Subcutaneous abdominal adipose tissue (tissue), 5 donors: ENCODE measurements at regions not wholly inside any gene's neighbourhood (a gene's known extent, or its start where the extent isn't known, plus 50 kb on each side); places are given as distances from the start of the nearest gene placed in this dataset.

Source experiments
- H3K27ac ChIP-seq: one replicate; pipeline ENCODE4 v1.7.0; 2013; ENCODE audit warnings: low read depth, mild to moderate bottlenecking, inconsistent platforms, low read length, moderate library complexity
- H3K27me3 ChIP-seq, 5 donors: one replicate each; pipeline ENCODE4 v1.7.0; 2013; ENCODE audit warnings: low read length in 5 of 5, inconsistent platforms in 1 of 5; ENCODE audit not compliant: control insufficient read depth in 5 of 5, insufficient read depth in 4 of 5
- H3K36me3 ChIP-seq, 5 donors: one replicate each; pipeline ENCODE4 v1.7.0; 2013; ENCODE audit warnings: low read length in 5 of 5; ENCODE audit not compliant: control insufficient read depth in 5 of 5, insufficient read depth in 5 of 5
- H3K4me1 ChIP-seq, 5 donors: one replicate each; pipeline ENCODE4 v1.7.0; 2013; ENCODE audit warnings: low read length in 5 of 5, mild to moderate bottlenecking in 3 of 5, moderate library complexity in 1 of 5; ENCODE audit not compliant: control insufficient read depth in 5 of 5, insufficient read depth in 5 of 5
- H3K4me3 ChIP-seq, 5 donors: one replicate each; pipeline ENCODE4 v1.7.0; 2013; ENCODE audit warnings: low read length in 5 of 5, low read depth in 1 of 5
- H3K9ac ChIP-seq, 5 donors: one replicate each; pipeline ENCODE4 v1.7.0; 2013; ENCODE audit warnings: low read length in 5 of 5, mild to moderate bottlenecking in 4 of 5, moderate library complexity in 3 of 5
- H3K9me3 ChIP-seq, 5 donors: one replicate each; pipeline ENCODE4 v1.7.0; 2013; ENCODE audit warnings: low read length in 5 of 5; ENCODE audit not compliant: control insufficient read depth in 5 of 5
- donor health status: healthy.
- donor health status: healthy.
- donor health status: healthy.
- donor health status: healthy.
- donor health status: healthy.

GRCh38 chr14:49408187-49408933, 177.8 kb downstream of the RPS29 start:
- no peak overlapping the region for H3K27ac ChIP-seq
- H3K4me3 ChIP-seq = no peak overlapping the region
- no peaks in the 10 kb centered on the region for H3K9me3 ChIP-seq
- no peak overlapping the region for H3K9ac ChIP-seq
- no peaks in the 10 kb centered on the region for H3K4me1 ChIP-seq
- H3K36me3 ChIP-seq = no peaks in the 10 kb centered on the region
- H3K27me3 ChIP-seq = no peaks in the 10 kb centered on the region

GRCh38 chr14:49405291-49405690, 180.9 kb downstream of the RPS29 start:
- Histone ChIP-seq H3K27me3 (no peaks in the 10 kb centered on the region), H3K4me1 (no peaks in the 10 kb centered on the region), H3K27ac (no peak overlapping the region), H3K9ac (no peak overlapping the region), H3K9me3 (no peaks in the 10 kb centered on the region), H3K36me3 (no peaks in the 10 kb centered on the region), H3K4me3 (no peak overlapping the region)

GRCh38 chr14:49401373-49401772, 184.8 kb downstream of the RPS29 start:
- no peak overlapping the region for H3K27ac ChIP-seq
- no peaks in the 10 kb centered on the region for H3K9me3 ChIP-seq
- H3K27me3 ChIP-seq = no peaks in the 10 kb centered on the region
- no peaks in the 10 kb centered on the region for H3K4me1 ChIP-seq
- H3K4me3 ChIP-seq = no peak overlapping the region
- H3K9ac ChIP-seq = no peak overlapping the region
- no peaks in the 10 kb centered on the region for H3K36me3 ChIP-seq

GRCh38 chr14:49396801-49397200, 189.4 kb downstream of the RPS29 start:
- Histone ChIP-seq H3K27me3 (no peaks in the 10 kb centered on the region), H3K4me3 (no peak overlapping the region)

GRCh38 chr14:49381778-49382177, 204.4 kb downstream of the RPS29 start:
- Histone ChIP-seq H3K27me3 (no peaks in the 10 kb centered on the region), H3K4me3 (no peak overlapping the region), H3K9me3 (peaks cover 0 to 4% (median 0%) of the 10 kb centered on the region in 5 donors), H3K9ac (no peak overlapping the region), H3K36me3 (no peaks in the 10 kb centered on the region), H3K27ac (no peak overlapping the region), H3K4me1 (no peaks in the 10 kb centered on the region)

More at GRCh38 chr14:49396801-49397200, 189.4 kb downstream of the RPS29 start:
- no peaks in the 10 kb centered on the region for H3K4me1 ChIP-seq
- peaks cover 0 to under 1% (median 0%) of the 10 kb centered on the region in 5 donors for H3K9me3 ChIP-seq
- H3K9ac ChIP-seq = no peak overlapping the region
- H3K27ac ChIP-seq = no peak overlapping the region
- H3K36me3 ChIP-seq = no peaks in the 10 kb centered on the region

GRCh38 chr14:49367696-49368095, 218.5 kb downstream of the RPS29 start:
- Histone ChIP-seq H3K4me3 (no peak overlapping the region), H3K9me3 (no peaks in the 10 kb centered on the region), H3K4me1 (no peaks in the 10 kb centered on the region), H3K27ac (no peak overlapping the region), H3K36me3 (no peaks in the 10 kb centered on the region), H3K27me3 (no peaks in the 10 kb centered on the region), H3K9ac (no peak overlapping the region)

GRCh38 chr14:49366416-49366815, 219.8 kb downstream of the RPS29 start:
- no peaks in the 10 kb centered on the region for H3K4me1 ChIP-seq
- H3K9me3 ChIP-seq = peaks cover 0 to 2% (median 0%) of the 10 kb centered on the region in 5 donors
- no peaks in the 10 kb centered on the region for H3K36me3 ChIP-seq
- no peak overlapping the region for H3K4me3 ChIP-seq
- H3K27me3 ChIP-seq = no peaks in the 10 kb centered on the region
- no peak overlapping the region for H3K27ac ChIP-seq
- H3K9ac ChIP-seq = no peak overlapping the region

- H3K36me3 ChIP-seq = no peaks in the 10 kb centered on the region
- no peak overlapping the region for H3K9ac ChIP-seq
- no peak overlapping the region for H3K27ac ChIP-seq
- H3K4me1 ChIP-seq = no peaks in the 10 kb centered on the region
- no peaks in the 10 kb centered on the region for H3K27me3 ChIP-seq
- peaks cover 0 to 2% (median 0%) of the 10 kb centered on the region in 5 donors for H3K9me3 ChIP-seq
- H3K4me3 ChIP-seq = no peak overlapping the region
Measured at GRCh38 chr14:49364752-49365117, 221.4 kb downstream of the RPS29 start.

- Histone ChIP-seq H3K9ac (no peak overlapping the region), H3K9me3 (peaks cover 0 to 2% (median 0%) of the 10 kb centered on the region in 5 donors), H3K4me3 (no peak overlapping the region), H3K36me3 (no peaks in the 10 kb centered on the region), H3K27me3 (no peaks in the 10 kb centered on the region), H3K4me1 (no peaks in the 10 kb centered on the region), H3K27ac (no peak overlapping the region)
Measured at GRCh38 chr14:49363821-49364751, 222.1 kb downstream of the RPS29 start.

- H3K27me3 ChIP-seq = no peaks in the 10 kb centered on the region
- no peak overlapping the region for H3K27ac ChIP-seq
- no peak overlapping the region for H3K9ac ChIP-seq
- no peaks in the 10 kb centered on the region for H3K36me3 ChIP-seq
- no peak overlapping the region for H3K4me3 ChIP-seq
- peaks cover 0 to 4% (median 0%) of the 10 kb centered on the region in 5 donors for H3K9me3 ChIP-seq
- H3K4me1 ChIP-seq = no peaks in the 10 kb centered on the region
Measured at GRCh38 chr14:49362916-49363315, 223.3 kb downstream of the RPS29 start.
